HG02759 (cell line): ENCODE measurements at regions not wholly inside any gene's neighbourhood (a gene's known extent, or its start where the extent isn't known, plus 50 kb on each side); places are given as distances from the start of the nearest gene placed in this dataset.
"Not testable (repeated sequence)": the region's sequence is repeated elsewhere in the genome, so short reads cannot be mapped to it uniquely, and the experiment has no call there.

Experiments
- ATAC-seq: cut with Tn5 transposase; IDR thresholded peaks from one replicate; pipeline ENCODE4 v1.9.1; 2021; ENCODE audit warnings: mild to moderate bottlenecking, moderate library complexity; ENCODE audit not compliant: unreplicated experiment

GRCh38 chr12:114815026-114815795, 131.2 kb upstream of the TBX3 start:
- no peak for ATAC-seq

- no peak for ATAC-seq
These were observed 129.1 kb upstream of the TBX3 start for GRCh38 chr12:114812858-114813761.

- ATAC-seq, result no peak
These were observed 128.4 kb upstream of the TBX3 start for GRCh38 chr12:114812384-114812783.

- ATAC-seq, result no peak
These were observed 125.1 kb upstream of the TBX3 start for GRCh38 chr12:114809097-114809496.

GRCh38 chr12:114801381-114801780, 117.4 kb upstream of the TBX3 start:
- not testable (repeated sequence) for ATAC-seq

- ATAC-seq, result not testable (repeated sequence)
These were observed 116.6 kb upstream of the TBX3 start for GRCh38 chr12:114800566-114800965.

- ATAC-seq, result no peak
These were observed 115.9 kb upstream of the TBX3 start for GRCh38 chr12:114799574-114800487.

GRCh38 chr12:114794049-114794558, 110.1 kb upstream of the TBX3 start:
- no peak for ATAC-seq

GRCh38 chr12:114790276-114790675, 106.3 kb upstream of the TBX3 start:
- no peak for ATAC-seq

- ATAC-seq, result no peak
These were observed 105.8 kb upstream of the TBX3 start for GRCh38 chr12:114789821-114790220.

- ATAC-seq, result no peak
These were observed 105.3 kb upstream of the TBX3 start for GRCh38 chr12:114789276-114789675.

- no peak for ATAC-seq
These were observed 100.6 kb upstream of the TBX3 start for GRCh38 chr12:114784526-114784925.

- no peak for ATAC-seq
These were observed 99.2 kb upstream of the TBX3 start for GRCh38 chr12:114783089-114783618.

- no peak for ATAC-seq
These were observed 96.9 kb upstream of the TBX3 start for GRCh38 chr12:114780746-114781399.

GRCh38 chr12:114779647-114780046, 95.7 kb upstream of the TBX3 start:
- no peak for ATAC-seq

- ATAC-seq, result no peak
These were observed 95.2 kb upstream of the TBX3 start for GRCh38 chr12:114779186-114779585.

GRCh38 chr12:114776731-114777442, 92.9 kb upstream of the TBX3 start:
- ATAC-seq, result no peak

GRCh38 chr12:114774699-114775098, 90.7 kb upstream of the TBX3 start:
- no peak for ATAC-seq

- ATAC-seq, result no peak
These were observed 90.2 kb upstream of the TBX3 start for GRCh38 chr12:114774197-114774596.
